H1 (cell line): ENCODE measurements at regions not wholly inside any gene's neighbourhood (a gene's known extent, or its start where the extent isn't known, plus 50 kb on each side); places are given as distances from the start of the nearest gene placed in this dataset.

Experiments used
- CTCF ChIA-PET: fragments of 300-600 bp; sonication (Branson Sonifier 250); formaldehyde crosslinking; loops from one replicate; lab custom pipeline; 2021; ENCODE audit not compliant: partially characterized antibody; lab: Charles Lee
- POLR2A ChIA-PET: fragments of 300-600 bp; sonication (Branson Sonifier 250); formaldehyde crosslinking; loops from one replicate; lab custom pipeline; 2021; ENCODE audit warnings: inconsistent platforms; ENCODE audit not compliant: partially characterized antibody; lab: Charles Lee
- DNase-seq, 2 experiments: peaks; one replicate each; pipeline versions ENCODE4 v3.0.0 to v3.0.0-alpha.2; 2010 to 2022; ENCODE audit warnings: low spot score in 2 of 2, low read depth in 1 of 2, mixed read lengths in 1 of 2
- FAIRE-seq: peaks from 2 replicates; lab custom pipeline; 2011; peaks lifted over from hg19 to GRCh38; lab: Jason Lieb, UNC
- H2AFZ ChIP-seq: 2 replicates; pipeline ENCODE4 v1.8.1; 2012; ENCODE audit warnings: low read length, inconsistent platforms
- H2AK5ac ChIP-seq: 2 replicates; pipeline ENCODE4 v1.6.1; 2013; ENCODE audit warnings: low read depth, low read length
- H2BK120ac ChIP-seq: replicated peaks from 2 replicates; pipeline ENCODE3; 2013; ENCODE audit warnings: low read depth, low read length, inconsistent platforms
- H2BK12ac ChIP-seq: 2 replicates; pipeline ENCODE4 v1.6.1; 2013; ENCODE audit warnings: low read depth, low read length
- H2BK15ac ChIP-seq: 2 replicates; pipeline ENCODE4 v1.6.1; 2013; ENCODE audit warnings: low read length
- H2BK20ac ChIP-seq: 2 replicates; pipeline ENCODE4 v1.6.1; 2013; ENCODE audit warnings: low read length
- H2BK5ac ChIP-seq: 2 replicates; pipeline ENCODE4 v1.6.1; 2013; ENCODE audit warnings: low read depth, low read length
- H3K14ac ChIP-seq: 2 replicates; pipeline ENCODE4 v1.6.1; 2013; ENCODE audit warnings: inconsistent platforms; ENCODE audit not compliant: insufficient read length
- H3K18ac ChIP-seq: 2 replicates; pipeline ENCODE4 v1.6.1; 2013; ENCODE audit warnings: low read length; ENCODE audit errors: extremely low read depth
- H3K23ac ChIP-seq: 2 replicates; pipeline ENCODE4 v1.6.1; 2013; ENCODE audit warnings: inconsistent platforms; ENCODE audit not compliant: insufficient read length
- H3K23me2 ChIP-seq: 2 replicates; pipeline ENCODE4 v1.6.1; 2013; ENCODE audit warnings: low read depth, low read length
- H3K27ac ChIP-seq: 2 replicates; pipeline ENCODE4 v1.6.1; 2011; ENCODE audit warnings: low read depth, low read length, inconsistent platforms
- H3K27me3 ChIP-seq, 4 experiments: replicated peaks in 1 of 4; 1 replicate in 1 of 4; 2 replicates in 3 of 4; pipeline versions ENCODE4 v1.6.1 to v1.8.1; 2011 to 2013; ENCODE audit warnings: low read length in 3 of 4, mild to moderate bottlenecking in 3 of 4, inconsistent platforms in 2 of 4, mixed read lengths in 2 of 4, moderate library complexity in 1 of 4; ENCODE audit not compliant: control insufficient read depth in 3 of 4, insufficient read depth in 3 of 4; ENCODE audit errors: extremely low read depth in 1 of 4
- H3K36me3 ChIP-seq, 4 experiments: 2 replicates each; pipeline versions ENCODE4 v1.6.1 to v1.8.1; 2011 to 2013; ENCODE audit warnings: mild to moderate bottlenecking in 4 of 4, low read length in 3 of 4, moderate library complexity in 2 of 4, control low read depth in 1 of 4, inconsistent platforms in 1 of 4; ENCODE audit not compliant: insufficient read depth in 4 of 4, control insufficient read depth in 2 of 4
- H3K4ac ChIP-seq: replicated peaks from 2 replicates; pipeline ENCODE3; 2013; ENCODE audit warnings: low read length, low read depth, mixed read lengths, inconsistent platforms; ENCODE audit not compliant: insufficient read length
- H3K4me1 ChIP-seq, 4 experiments: replicated peaks in 1 of 4; 1 replicate in 1 of 4; 2 replicates in 3 of 4; pipeline versions ENCODE4 v1.6.1 to v1.8.1; 2011 to 2013; ENCODE audit warnings: low read length in 3 of 4, inconsistent platforms in 2 of 4, mixed read lengths in 1 of 4; ENCODE audit not compliant: insufficient read depth in 4 of 4, control insufficient read depth in 3 of 4
- H3K4me2 ChIP-seq, 2 experiments: 2 replicates each; pipeline versions ENCODE4 v1.6.1 to v1.8.1; 2011 to 2013; ENCODE audit warnings: low read depth in 2 of 2, low read length in 2 of 2, control low read depth in 1 of 2, inconsistent platforms in 1 of 2, mild to moderate bottlenecking in 1 of 2; ENCODE audit not compliant: insufficient read depth in 1 of 2
- H3K4me3 ChIP-seq, 4 experiments: fragments of 200-600, 300-600 bp in 1 of 4; sonication (generic), shearing (Covaris generic), sonication (Bioruptor Twin) in 1 of 4; 2 replicates each; pipeline versions ENCODE4 v1.5.1 to v1.8.1; 2011 to 2016; ENCODE audit warnings: low read length in 4 of 4, low read depth in 3 of 4, control low read depth in 2 of 4, inconsistent platforms in 2 of 4, mild to moderate bottlenecking in 2 of 4, mixed read lengths in 1 of 4, moderate library complexity in 1 of 4; ENCODE audit not compliant: insufficient read depth in 2 of 4; ENCODE audit errors: extremely low read depth in 1 of 4
- H3K56ac ChIP-seq: replicated peaks from 2 replicates; pipeline ENCODE3; 2013; ENCODE audit warnings: low read depth, mild to moderate bottlenecking, mixed read lengths, low read length, inconsistent platforms; ENCODE audit not compliant: insufficient read length
- H3K79me1 ChIP-seq: 2 replicates; pipeline ENCODE4 v1.6.1; 2013; ENCODE audit warnings: low read depth, low read length, control low read depth
- H3K79me2 ChIP-seq, 2 experiments: 2 replicates each; pipeline versions ENCODE4 v1.6.1 to v1.8.1; 2012 to 2013; ENCODE audit warnings: low read length in 2 of 2, mild to moderate bottlenecking in 2 of 2, inconsistent platforms in 1 of 2; ENCODE audit not compliant: insufficient read depth in 2 of 2, control insufficient read depth in 1 of 2
- H3K9ac ChIP-seq, 4 experiments: replicated peaks in 1 of 4; 1 replicate in 1 of 4; 2 replicates in 3 of 4; pipeline versions ENCODE4 v1.6.1 to v1.8.1; 2011 to 2013; ENCODE audit warnings: low read depth in 3 of 4, low read length in 3 of 4, control low read depth in 2 of 4, mild to moderate bottlenecking in 2 of 4, moderate library complexity in 2 of 4, inconsistent platforms in 1 of 4; ENCODE audit errors: extremely low read depth in 1 of 4
- H3K9me3 ChIP-seq, 2 experiments: 2 replicates each; pipeline versions ENCODE4 v1.6.1 to v1.8.1; 2012 to 2013; ENCODE audit warnings: mild to moderate bottlenecking in 2 of 2, moderate library complexity in 2 of 2, control low read depth in 1 of 2, inconsistent platforms in 1 of 2, low read depth in 1 of 2, low read length in 1 of 2, mixed read lengths in 1 of 2; ENCODE audit not compliant: insufficient read depth in 2 of 2
- H4K20me1 ChIP-seq, 2 experiments: replicated peaks in 1 of 2; 2 replicates each; pipeline versions ENCODE3 to v1.8.1; 2011 to 2013; ENCODE audit warnings: inconsistent platforms in 2 of 2, low read length in 2 of 2, mild to moderate bottlenecking in 1 of 2; ENCODE audit not compliant: insufficient read depth in 2 of 2, control insufficient read depth in 1 of 2
- H4K5ac ChIP-seq: 2 replicates; pipeline ENCODE4 v1.6.1; 2013; ENCODE audit warnings: low read length, low read depth, mixed read lengths, inconsistent platforms; ENCODE audit not compliant: insufficient read length
- H4K8ac ChIP-seq: 2 replicates; pipeline ENCODE4 v1.8.0; 2013; ENCODE audit warnings: mild to moderate bottlenecking, moderate library complexity, low read length, inconsistent platforms; ENCODE audit not compliant: insufficient read depth; ENCODE audit errors: extremely low read depth
- H4K91ac ChIP-seq: replicated peaks from 2 replicates; pipeline ENCODE3; 2013; ENCODE audit warnings: low read length, mixed read lengths, inconsistent platforms; ENCODE audit not compliant: insufficient read length
- CREB1 ChIP-seq: IDR thresholded peaks from 2 replicates; pipeline ENCODE4 v1.6.1; 2012; ENCODE audit warnings: inconsistent platforms
- EP300 ChIP-seq, 2 experiments: IDR thresholded peaks; 1 replicate in 1 of 2; 2 replicates in 1 of 2; pipeline ENCODE4 v1.6.1; 2011 to 2012; ENCODE audit warnings: low read depth in 2 of 2, low read length in 2 of 2, mild to moderate bottlenecking in 2 of 2, borderline replicate concordance in 1 of 2, inconsistent platforms in 1 of 2, moderate library complexity in 1 of 2
- FOSL1 ChIP-seq: IDR thresholded peaks from 2 replicates; pipeline ENCODE4 v1.6.1; 2011; ENCODE audit warnings: mild to moderate bottlenecking, low read depth, low read length, moderate library complexity; ENCODE audit not compliant: insufficient read depth
- GTF2F1 ChIP-seq: IDR thresholded peaks from 2 replicates; pipeline ENCODE4 v1.6.1; 2012; ENCODE audit warnings: low read depth, low read length, improper control_type of control experiment, borderline replicate concordance
- KDM5A ChIP-seq: fragments of 200-600 bp; IDR thresholded peaks from 2 replicates; pipeline ENCODE4 v1.7.1; 2012; ENCODE audit warnings: mild to moderate bottlenecking, low read length, inconsistent platforms, mixed read lengths
- RFX5 ChIP-seq: IDR thresholded peaks from 2 replicates; pipeline ENCODE4 v1.6.1; 2011; ENCODE audit warnings: low read depth, low read length, improper control_type of control experiment, borderline replicate concordance
- WGBS, 2 experiments: shearing (Covaris generic) in 1 of 2; methylation state at CpG; one replicate each; pipeline versions ENCODE4 v1.1.6 to v1.1.7; 2013 to 2015; ENCODE audit warnings: low lambda C conversion rate in 2 of 2, mixed read lengths in 2 of 2, inconsistent platforms in 1 of 2, low coverage in 1 of 2, missing lambda C conversion rate in 1 of 2; ENCODE audit not compliant: insufficient replicate concordance in 2 of 2, insufficient coverage in 1 of 2, insufficient read length in 1 of 2; ENCODE audit errors: extremely low coverage in 1 of 2, missing lambda C conversion rate in 1 of 2; 5-methylcytosine and 5-hydroxymethylcytosine counted together

DNA sequence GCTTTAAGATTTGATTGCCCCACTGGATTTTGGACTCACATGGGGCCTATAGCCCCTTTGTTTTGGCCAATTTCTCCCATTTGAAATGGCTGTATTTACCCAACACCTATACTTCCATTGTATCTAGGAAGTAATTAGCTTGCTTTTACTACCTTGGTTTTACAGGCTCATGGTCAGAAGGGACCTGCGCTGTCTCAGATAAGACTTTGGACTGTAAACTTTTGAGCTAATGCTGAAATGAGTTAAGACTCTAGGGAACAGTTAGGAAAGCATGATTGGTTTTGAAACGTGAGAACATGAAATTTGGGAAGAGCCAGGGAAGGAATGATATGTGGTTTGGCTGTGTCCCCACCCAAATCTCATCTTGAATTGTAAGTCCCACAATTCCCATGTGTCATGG is 419.0 kb upstream of the TMPO start:
- no peak overlapping the region for H4K91ac ChIP-seq
- DNase-seq, result no peak
- H2BK15ac ChIP-seq, result no peak overlapping the region
- H3K23me2 ChIP-seq, result no peaks in the 10 kb centered on the region
- H3K36me3 ChIP-seq, result no peaks in the 10 kb centered on the region
- no peak overlapping the region for H2BK12ac ChIP-seq
- no peak overlapping the region for H4K8ac ChIP-seq
- H3K4ac ChIP-seq, result no peak overlapping the region
- H3K4me2 ChIP-seq, result no peak overlapping the region
- H3K27me3 ChIP-seq, result no peaks in the 10 kb centered on the region
- no peaks in the 10 kb centered on the region for H3K79me2 ChIP-seq
- H3K79me1 ChIP-seq, result no peaks in the 10 kb centered on the region
- H4K5ac ChIP-seq, result no peak overlapping the region
- H3K18ac ChIP-seq, result no peak overlapping the region
- ChIA-PET CTCF (interaction anchor here (1.2 kb wide), 1 partner anchor 44 kb away, joined by 3 read pairs; no protein-coding TSS in a partner anchor), POLR2A (no interaction called here)
- H3K4me3 ChIP-seq, result no peak overlapping the region
- no peaks in the 10 kb centered on the region for H4K20me1 ChIP-seq
- no peak overlapping the region for H3K14ac ChIP-seq
- FAIRE-seq, result no peak
- peaks cover 9 to 18% of the 10 kb centered on the region in 2 experiments; a peak in 1 of 4 replicates for H3K9me3 ChIP-seq
- H3K23ac ChIP-seq, result no peak overlapping the region
- no peak overlapping the region for H3K27ac ChIP-seq
- no peak overlapping the region for H2AFZ ChIP-seq
- no peak overlapping the region for H2BK120ac ChIP-seq
- no peaks in the 10 kb centered on the region for H3K4me1 ChIP-seq
- no peak overlapping the region for H2BK20ac ChIP-seq
- H3K9ac ChIP-seq, result no peak overlapping the region
- WGBS, 2 experiments, result 93% methylated on average over 2 of the region's 2 CpGs; no CpG with 5 or more reads in 1 of the 2 experiments
- no peak overlapping the region for H3K56ac ChIP-seq
- H2BK5ac ChIP-seq, result no peak overlapping the region
- H2AK5ac ChIP-seq, result no peak overlapping the region
- TF ChIP-seq RFX5 (no peak), EP300 (IDR thresholded peaks at IDR 0.05; ENCODE audit: borderline replicate concordance in 1 of 2, low read depth in 2 of 2, low read length in 2 of 2) (no peak), CREB1 (no peak), GTF2F1 (no peak), FOSL1 (no peak), KDM5A (no peak)
